ENCODE measurements at regions not wholly inside any gene's neighbourhood (a gene's known extent, or its start where the extent isn't known, plus 50 kb on each side); places are given as distances from the start of the nearest gene placed in this dataset.

- TF ChIP-seq CTCF (IDR thresholded peaks at IDR 0.05) = no peak
- TF ChIP-seq POLR2A (IDR thresholded peaks at IDR 0.05) = no peak
These were observed 212.9 kb downstream of the ACTL7B start for GRCh38 chr9:108642871-108643270.

Measured in right lobe of liver (tissue), 4 donors.